Colonic mucosa (tissue), 4 donors: ENCODE measurements at regions not wholly inside any gene's neighbourhood (a gene's known extent, or its start where the extent isn't known, plus 50 kb on each side); places are given as distances from the start of the nearest gene placed in this dataset.

Experiments
- DNase-seq: peaks from one replicate; pipeline ENCODE4 v3.0.0-alpha.2; 2020
- H3K27ac ChIP-seq: fragments of 200-600 bp; one replicate; pipeline ENCODE4 v1.8.0; 2021
- H3K27me3 ChIP-seq: fragments of 200-600 bp; one replicate; pipeline ENCODE4 v1.8.0; 2021
- H3K36me3 ChIP-seq: fragments of 200-600 bp; one replicate; pipeline ENCODE4 v1.8.0; 2021
- H3K4me1 ChIP-seq: fragments of 200-600 bp; one replicate; pipeline ENCODE4 v1.8.0; 2021; ENCODE audit warnings: mild to moderate bottlenecking
- H3K4me3 ChIP-seq: fragments of 200-600 bp; one replicate; pipeline ENCODE4 v1.8.0; 2021
- H3K9ac ChIP-seq, 2 donors: one replicate each; pipeline ENCODE4 v1.7.0; 2013; ENCODE audit warnings: control low read depth in 2 of 2, low read depth in 2 of 2, low read length in 2 of 2
- H3K9me3 ChIP-seq: fragments of 200-600 bp; one replicate; pipeline ENCODE4 v1.8.0; 2021
- intact Hi-C: fragments of 100-400 bp; cut with DNase I; formaldehyde crosslinking; loops from one replicate; pipeline ENCODE4 v1.14.1; 2022
- TF ChIP-seq, protein P1 (sequence below): fragments of 200-600 bp; IDR thresholded peaks from one replicate; pipeline ENCODE4 v1.8.0; 2022; ENCODE audit warnings: antibody characterized with exemption, mild to moderate bottlenecking
- donor health status: healthy.
- donor health status: DM: no; HTN: no; CAD: no.
- donor health status: DM: no; HTN: no; CAD: no.

DNA sequence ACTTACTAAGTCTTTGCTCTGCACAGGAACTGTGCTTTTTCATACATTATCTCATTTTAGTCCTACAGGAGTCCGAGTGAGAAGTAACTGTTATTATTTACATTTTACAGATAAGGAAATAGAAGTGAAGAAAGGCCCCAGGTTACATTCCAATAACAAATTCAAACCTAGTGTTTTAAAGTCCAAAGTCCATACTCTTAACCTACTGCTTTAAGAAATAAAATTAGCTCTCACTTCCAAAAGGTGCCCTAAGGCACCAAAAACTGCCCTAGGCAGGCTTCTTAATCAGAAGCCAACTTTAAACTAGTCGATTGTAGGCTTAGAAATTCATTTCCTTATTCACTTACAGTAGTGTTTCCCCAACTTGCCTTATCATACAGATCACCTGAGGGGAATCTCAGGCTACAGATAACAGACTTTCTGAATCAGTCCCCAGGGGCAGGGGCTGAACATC is 555.9 kb downstream of the DIAPH3 start:
- Histone ChIP-seq H3K36me3 (no peaks in the 10 kb centered on the region), H3K9ac (no peak overlapping the region), H3K4me3 (no peak overlapping the region), H3K27me3 (no peaks in the 10 kb centered on the region), H3K4me1 (no peaks in the 10 kb centered on the region), H3K9me3 (no peaks in the 10 kb centered on the region), H3K27ac (no peak overlapping the region)
- TF ChIP-seq, protein P1, sequence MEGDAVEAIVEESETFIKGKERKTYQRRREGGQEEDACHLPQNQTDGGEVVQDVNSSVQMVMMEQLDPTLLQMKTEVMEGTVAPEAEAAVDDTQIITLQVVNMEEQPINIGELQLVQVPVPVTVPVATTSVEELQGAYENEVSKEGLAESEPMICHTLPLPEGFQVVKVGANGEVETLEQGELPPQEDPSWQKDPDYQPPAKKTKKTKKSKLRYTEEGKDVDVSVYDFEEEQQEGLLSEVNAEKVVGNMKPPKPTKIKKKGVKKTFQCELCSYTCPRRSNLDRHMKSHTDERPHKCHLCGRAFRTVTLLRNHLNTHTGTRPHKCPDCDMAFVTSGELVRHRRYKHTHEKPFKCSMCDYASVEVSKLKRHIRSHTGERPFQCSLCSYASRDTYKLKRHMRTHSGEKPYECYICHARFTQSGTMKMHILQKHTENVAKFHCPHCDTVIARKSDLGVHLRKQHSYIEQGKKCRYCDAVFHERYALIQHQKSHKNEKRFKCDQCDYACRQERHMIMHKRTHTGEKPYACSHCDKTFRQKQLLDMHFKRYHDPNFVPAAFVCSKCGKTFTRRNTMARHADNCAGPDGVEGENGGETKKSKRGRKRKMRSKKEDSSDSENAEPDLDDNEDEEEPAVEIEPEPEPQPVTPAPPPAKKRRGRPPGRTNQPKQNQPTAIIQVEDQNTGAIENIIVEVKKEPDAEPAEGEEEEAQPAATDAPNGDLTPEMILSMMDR, result no peak
- no peak for DNase-seq
- intact Hi-C loops, result no loop called here

DNA sequence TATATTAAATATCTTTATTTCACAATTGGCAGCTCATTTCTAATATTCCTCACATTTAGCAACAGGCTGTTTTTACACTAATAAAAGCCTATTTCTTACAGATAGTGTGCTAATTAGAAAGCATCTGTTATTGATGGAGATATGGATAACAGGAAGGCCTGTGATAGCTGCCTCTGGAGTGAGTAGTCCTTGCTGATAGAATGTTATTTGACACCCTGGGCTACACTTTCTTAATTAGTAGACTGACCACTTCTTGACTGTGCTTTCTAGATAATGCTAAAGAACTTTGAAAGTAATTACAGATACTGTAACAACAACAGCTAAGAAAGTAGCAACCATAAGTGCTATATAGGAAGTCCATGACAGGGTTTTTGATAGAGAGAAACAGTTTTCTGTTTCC is 554.3 kb downstream of the DIAPH3 start:
- intact Hi-C loops, result no loop called here

More for the DNA sequence above, 554.3 kb downstream of the DIAPH3 start:
- TF ChIP-seq, protein P1, result no peak
- Histone ChIP-seq H3K36me3 (no peaks in the 10 kb centered on the region), H3K27ac (no peak overlapping the region), H3K9me3 (no peaks in the 10 kb centered on the region), H3K9ac (no peak overlapping the region), H3K4me1 (no peaks in the 10 kb centered on the region), H3K4me3 (no peak overlapping the region), H3K27me3 (no peaks in the 10 kb centered on the region)
- DNase-seq, result no peak
